ENCODE measurements at regions not wholly inside any gene's neighbourhood (a gene's known extent, or its start where the extent isn't known, plus 50 kb on each side); places are given as distances from the start of the nearest gene placed in this dataset.

DNA sequence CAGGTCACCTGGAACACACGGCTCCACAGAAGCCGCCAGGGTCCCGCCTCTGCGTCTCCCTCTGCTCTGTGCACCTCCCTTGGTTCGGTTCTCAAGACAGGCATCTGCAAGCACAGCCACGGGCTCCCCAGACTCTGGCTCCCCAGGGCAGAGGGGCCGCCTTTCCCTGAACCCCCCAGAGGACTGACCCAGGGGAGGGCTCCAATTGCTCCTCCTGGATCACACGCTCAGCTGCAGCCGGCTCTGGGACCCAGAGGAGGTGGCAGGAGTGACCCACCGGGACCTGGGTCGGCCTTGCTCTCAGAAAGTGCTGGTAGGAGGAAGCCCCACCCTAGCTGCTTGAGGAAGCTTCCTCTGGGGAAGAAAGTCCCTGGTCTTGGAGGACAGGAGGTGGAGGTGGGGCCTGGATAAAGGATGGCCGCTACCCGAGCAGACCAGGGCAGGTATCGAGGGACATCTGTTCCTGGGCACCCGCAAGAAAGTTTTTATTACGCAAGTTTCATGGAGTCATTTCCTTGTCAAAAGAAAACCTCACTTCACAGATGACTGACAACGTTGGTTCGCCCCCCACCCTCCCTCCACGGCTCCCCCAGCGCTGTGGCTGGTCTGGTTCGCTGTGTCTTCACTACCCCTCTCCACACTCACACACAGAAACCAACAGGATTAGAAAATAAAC, 103.9 kb upstream of the AFDN start:
- dilution Hi-C loops (cut with MboI; ENCODE audit: extremely low pct_ligation_motif_present, low sequenced_read_pairs): no loop called here

More for the DNA sequence above, 103.9 kb upstream of the AFDN start:
- POLR2A ChIA-PET: no interaction called here
- Histone ChIP-seq H3K4me3 (replicated peaks in 1 of 3; ENCODE audit: insufficient read depth in 1 of 3, low read depth in 1 of 3, low read length in 3 of 3) (no peak overlapping the region), H3K4me2 (ENCODE audit: insufficient read depth, low read length) (no peak overlapping the region), H3K9me3 (replicated peaks; ENCODE audit: control insufficient read depth, insufficient read depth, low read length) (no peaks in the 10 kb centered on the region), H3K9ac (replicated peaks; ENCODE audit: extremely low read depth, insufficient read depth, low read length) (no peak overlapping the region), H3K27ac (ENCODE audit: insufficient read depth, low read depth, low read length) (no peak overlapping the region), H3K36me3 (ENCODE audit: control insufficient read depth in 2 of 2, extremely low read depth in 1 of 2, insufficient read depth in 2 of 2, low read length in 2 of 2) (no peaks in the 10 kb centered on the region), H3K9me1 (replicated peaks; ENCODE audit: control insufficient read depth, extremely low read depth, insufficient read depth, low read length) (no peaks in the 10 kb centered on the region), H2AFZ (ENCODE audit: low read depth, low read length) (no peak overlapping the region), H3K79me2 (ENCODE audit: control insufficient read depth, insufficient read depth, low read length) (no peaks in the 10 kb centered on the region), H3K27me3 (ENCODE audit: control insufficient read depth in 2 of 2, insufficient read depth in 2 of 2, low read length in 2 of 2) (no peaks in the 10 kb centered on the region), H3K4me1 (ENCODE audit: control insufficient read depth, extremely low read depth, insufficient read depth, low read length) (no peaks in the 10 kb centered on the region), H4K20me1 (replicated peaks; ENCODE audit: control insufficient read depth, extremely low read depth, insufficient read depth, low read length) (no peaks in the 10 kb centered on the region)
- no TSS peak for BruUV-seq (replicated peaks)
- TF ChIP-seq, protein P1, sequence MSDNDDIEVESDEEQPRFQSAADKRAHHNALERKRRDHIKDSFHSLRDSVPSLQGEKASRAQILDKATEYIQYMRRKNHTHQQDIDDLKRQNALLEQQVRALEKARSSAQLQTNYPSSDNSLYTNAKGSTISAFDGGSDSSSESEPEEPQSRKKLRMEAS (IDR thresholded peaks at IDR 0.05; ENCODE audit: insufficient read depth, insufficient read length): no peak
- no peak for TF ChIP-seq JUN (IDR thresholded peaks at IDR 0.05; ENCODE audit: borderline replicate concordance, insufficient read depth, insufficient read length, low read depth)
- no peak for TF ChIP-seq POLR2A (IDR thresholded peaks at IDR 0.05; ENCODE audit: low read depth, low read length)
- TF ChIP-seq, protein P2, sequence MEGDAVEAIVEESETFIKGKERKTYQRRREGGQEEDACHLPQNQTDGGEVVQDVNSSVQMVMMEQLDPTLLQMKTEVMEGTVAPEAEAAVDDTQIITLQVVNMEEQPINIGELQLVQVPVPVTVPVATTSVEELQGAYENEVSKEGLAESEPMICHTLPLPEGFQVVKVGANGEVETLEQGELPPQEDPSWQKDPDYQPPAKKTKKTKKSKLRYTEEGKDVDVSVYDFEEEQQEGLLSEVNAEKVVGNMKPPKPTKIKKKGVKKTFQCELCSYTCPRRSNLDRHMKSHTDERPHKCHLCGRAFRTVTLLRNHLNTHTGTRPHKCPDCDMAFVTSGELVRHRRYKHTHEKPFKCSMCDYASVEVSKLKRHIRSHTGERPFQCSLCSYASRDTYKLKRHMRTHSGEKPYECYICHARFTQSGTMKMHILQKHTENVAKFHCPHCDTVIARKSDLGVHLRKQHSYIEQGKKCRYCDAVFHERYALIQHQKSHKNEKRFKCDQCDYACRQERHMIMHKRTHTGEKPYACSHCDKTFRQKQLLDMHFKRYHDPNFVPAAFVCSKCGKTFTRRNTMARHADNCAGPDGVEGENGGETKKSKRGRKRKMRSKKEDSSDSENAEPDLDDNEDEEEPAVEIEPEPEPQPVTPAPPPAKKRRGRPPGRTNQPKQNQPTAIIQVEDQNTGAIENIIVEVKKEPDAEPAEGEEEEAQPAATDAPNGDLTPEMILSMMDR (IDR thresholded peaks at IDR 0.05; ENCODE audit: extremely low read depth in 1 of 2, insufficient read depth in 1 of 2, low read depth in 1 of 2, low read length in 2 of 2): no peak
- TF ChIP-seq MYC (IDR thresholded peaks at IDR 0.05; ENCODE audit: low read depth, low read length): no peak
- TF ChIP-seq EZH2 (IDR thresholded peaks at IDR 0.05; ENCODE audit: borderline replicate concordance, low read depth, low read length, severe bottlenecking): no peak
- TF ChIP-seq GATA2 (IDR thresholded peaks at IDR 0.05; ENCODE audit: insufficient read depth, insufficient read length, low read depth, low read length): no peak
- TF ChIP-seq FOS (IDR thresholded peaks at IDR 0.05; ENCODE audit: borderline replicate concordance, insufficient read depth, low read length): no peak
- TF ChIP-seq POLR2AphosphoS5 (IDR thresholded peaks at IDR 0.05; ENCODE audit: insufficient read depth, low read depth, low read length): no peak
- CTCF ChIA-PET: no interaction called here
- intact Hi-C loops (cut with micrococcal nuclease): no loop called here
- FAIRE-seq (no peak), DNase-seq (ENCODE audit: low read depth, low spot score) (no peak)

Data from endothelial cell of umbilical vein (primary cell).